SU-DHL-6 (cell line): ENCODE measurements at regions not wholly inside any gene's neighbourhood (a gene's known extent, or its start where the extent isn't known, plus 50 kb on each side); places are given as distances from the start of the nearest gene placed in this dataset.

Experiments
- EZH2phosphoT487 ChIP-seq: fragments of 200-600 bp; sonication (generic), shearing (Covaris generic); conservative IDR thresholded peaks from 2 replicates; pipeline ENCODE4 v1.6.1; 2018; ENCODE audit warnings: mild to moderate bottlenecking, antibody characterized with exemption, low read length, moderate library complexity, mixed read lengths
- TF ChIP-seq, protein P1 (sequence below): fragments of 200-600 bp; sonication (generic); IDR thresholded peaks from one replicate; pipeline ENCODE4 v1.5.1; 2017; ENCODE audit warnings: antibody characterized with exemption, mild to moderate bottlenecking, low read length, moderate library complexity; ENCODE audit not compliant: insufficient read depth, poor library complexity, severe bottlenecking

DNA sequence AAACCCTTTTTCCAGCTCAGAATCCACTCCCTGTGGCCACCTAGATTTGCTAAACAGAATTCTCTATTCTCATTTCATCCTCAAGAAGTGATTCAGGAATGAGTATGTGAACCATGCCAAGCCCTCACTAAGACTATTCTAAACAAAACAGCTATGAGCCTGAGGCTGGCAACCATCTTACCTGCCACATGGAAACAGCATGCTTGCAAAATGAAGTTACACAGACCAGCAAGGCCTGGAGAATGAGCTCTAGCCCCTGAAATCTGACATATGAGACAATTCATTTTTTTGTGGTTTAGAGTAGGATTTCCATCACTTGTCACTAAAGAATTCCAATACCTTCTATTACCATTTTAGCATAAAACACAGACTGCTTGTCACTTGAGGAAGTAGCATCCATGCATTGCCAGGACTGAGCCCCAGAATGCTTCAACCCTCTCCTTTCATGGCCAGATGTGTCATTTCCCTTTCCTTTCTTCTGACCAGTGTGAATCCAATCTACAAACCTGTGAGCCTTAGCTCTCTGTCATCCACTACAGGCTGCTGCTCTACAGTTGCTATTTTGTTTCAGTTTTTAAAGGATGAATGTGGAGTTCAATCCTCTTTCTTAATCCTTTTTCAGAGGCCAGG is 744.3 kb upstream of the ACVR2A start:
- TF ChIP-seq, protein P1, sequence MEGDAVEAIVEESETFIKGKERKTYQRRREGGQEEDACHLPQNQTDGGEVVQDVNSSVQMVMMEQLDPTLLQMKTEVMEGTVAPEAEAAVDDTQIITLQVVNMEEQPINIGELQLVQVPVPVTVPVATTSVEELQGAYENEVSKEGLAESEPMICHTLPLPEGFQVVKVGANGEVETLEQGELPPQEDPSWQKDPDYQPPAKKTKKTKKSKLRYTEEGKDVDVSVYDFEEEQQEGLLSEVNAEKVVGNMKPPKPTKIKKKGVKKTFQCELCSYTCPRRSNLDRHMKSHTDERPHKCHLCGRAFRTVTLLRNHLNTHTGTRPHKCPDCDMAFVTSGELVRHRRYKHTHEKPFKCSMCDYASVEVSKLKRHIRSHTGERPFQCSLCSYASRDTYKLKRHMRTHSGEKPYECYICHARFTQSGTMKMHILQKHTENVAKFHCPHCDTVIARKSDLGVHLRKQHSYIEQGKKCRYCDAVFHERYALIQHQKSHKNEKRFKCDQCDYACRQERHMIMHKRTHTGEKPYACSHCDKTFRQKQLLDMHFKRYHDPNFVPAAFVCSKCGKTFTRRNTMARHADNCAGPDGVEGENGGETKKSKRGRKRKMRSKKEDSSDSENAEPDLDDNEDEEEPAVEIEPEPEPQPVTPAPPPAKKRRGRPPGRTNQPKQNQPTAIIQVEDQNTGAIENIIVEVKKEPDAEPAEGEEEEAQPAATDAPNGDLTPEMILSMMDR, result no peak
- no peak for TF ChIP-seq EZH2phosphoT487
